ENCODE measurements at regions not wholly inside any gene's neighbourhood (a gene's known extent, or its start where the extent isn't known, plus 50 kb on each side); places are given as distances from the start of the nearest gene placed in this dataset.

DNA sequence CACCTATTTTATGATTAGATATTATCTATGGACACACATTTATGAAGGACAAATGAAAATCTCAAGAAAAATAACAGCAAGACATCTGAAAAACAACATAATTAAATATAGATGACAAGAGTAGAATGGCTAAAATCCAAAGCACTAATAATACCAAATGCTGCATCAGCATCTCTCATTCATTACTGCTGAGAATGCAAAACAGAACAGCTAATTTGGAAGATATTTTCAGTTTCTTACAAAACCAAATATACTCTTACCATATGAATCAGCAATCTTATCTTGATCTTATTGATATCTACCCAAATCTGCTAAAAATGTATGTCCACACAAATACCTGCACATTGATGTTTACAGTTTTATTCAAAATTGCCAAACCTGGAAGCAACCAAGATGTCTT lies 829.1 kb upstream of the MIR17HG start:
- intact Hi-C loops (cut with DNase I): no loop called here
- no peak for ATAC-seq
- DNase-seq: no peak
- H3K4me1 ChIP-seq: no peaks in the 10 kb centered on the region
- H3K27ac ChIP-seq: no peak overlapping the region
- H3K4me3 ChIP-seq: no peak overlapping the region
- H3K27me3 ChIP-seq (ENCODE audit: low read depth): no peaks in the 10 kb centered on the region
- no peak for TF ChIP-seq CTCF (IDR thresholded peaks at IDR 0.05)
- no peaks in the 10 kb centered on the region for H3K36me3 ChIP-seq
- peaks cover 3% of the 10 kb centered on the region for H3K9me3 ChIP-seq

DNA sequence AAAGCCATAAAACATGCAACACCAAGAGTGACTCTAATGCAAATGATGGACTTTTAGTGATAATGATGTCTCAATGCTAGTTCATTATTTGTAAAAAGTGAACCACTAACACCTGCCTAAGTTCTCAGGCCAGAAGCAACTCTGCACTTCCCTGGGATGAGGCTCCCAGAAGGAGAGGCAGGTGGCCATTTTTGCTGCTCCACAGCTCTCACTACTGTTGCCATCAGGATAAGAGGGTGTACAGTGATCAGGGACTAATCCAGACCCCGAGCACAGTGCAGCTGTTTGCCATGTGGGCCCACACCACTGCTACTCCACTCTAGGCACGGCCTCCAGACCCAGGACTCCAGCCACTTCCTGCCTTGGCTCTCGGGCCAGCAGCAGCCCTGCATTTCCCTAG lies 828.3 kb upstream of the MIR17HG start:
- no peak overlapping the region for H3K27ac ChIP-seq
- no peaks in the 10 kb centered on the region for H3K4me1 ChIP-seq
- ATAC-seq: no peak
- H3K4me3 ChIP-seq: no peak overlapping the region
- H3K27me3 ChIP-seq (ENCODE audit: low read depth): no peaks in the 10 kb centered on the region
- intact Hi-C loops (cut with DNase I): no loop called here
- TF ChIP-seq CTCF (IDR thresholded peaks at IDR 0.05): no peak
- no peaks in the 10 kb centered on the region for H3K36me3 ChIP-seq
- no peak for DNase-seq
- peaks cover 3% of the 10 kb centered on the region for H3K9me3 ChIP-seq

GRCh38 chr13:90526711-90527110 lies 820.8 kb upstream of the MIR17HG start:
- H3K9me3 ChIP-seq: peaks cover 3% of the 10 kb centered on the region
- no peaks in the 10 kb centered on the region for H3K36me3 ChIP-seq
- no peak for TF ChIP-seq CTCF (IDR thresholded peaks at IDR 0.05)
- no peak for ATAC-seq
- DNase-seq: no peak
- no peak overlapping the region for H3K4me3 ChIP-seq
- intact Hi-C loops (cut with DNase I): no loop called here
- no peak overlapping the region for H3K27ac ChIP-seq
- H3K4me1 ChIP-seq: no peaks in the 10 kb centered on the region
- no peaks in the 10 kb centered on the region for H3K27me3 ChIP-seq (ENCODE audit: low read depth)

- H3K4me3 ChIP-seq: no peak overlapping the region
- no peaks in the 10 kb centered on the region for H3K9me3 ChIP-seq
- intact Hi-C loops (cut with DNase I): no loop called here
- H3K36me3 ChIP-seq: no peaks in the 10 kb centered on the region
- H3K27ac ChIP-seq: no peak overlapping the region
- DNase-seq: no peak
- no peaks in the 10 kb centered on the region for H3K27me3 ChIP-seq (ENCODE audit: low read depth)
- no peaks in the 10 kb centered on the region for H3K4me1 ChIP-seq
- no peak for TF ChIP-seq CTCF (IDR thresholded peaks at IDR 0.05)
- ATAC-seq: no peak
These were observed 815.7 kb upstream of the MIR17HG start for GRCh38 chr13:90531744-90532143.

DNA sequence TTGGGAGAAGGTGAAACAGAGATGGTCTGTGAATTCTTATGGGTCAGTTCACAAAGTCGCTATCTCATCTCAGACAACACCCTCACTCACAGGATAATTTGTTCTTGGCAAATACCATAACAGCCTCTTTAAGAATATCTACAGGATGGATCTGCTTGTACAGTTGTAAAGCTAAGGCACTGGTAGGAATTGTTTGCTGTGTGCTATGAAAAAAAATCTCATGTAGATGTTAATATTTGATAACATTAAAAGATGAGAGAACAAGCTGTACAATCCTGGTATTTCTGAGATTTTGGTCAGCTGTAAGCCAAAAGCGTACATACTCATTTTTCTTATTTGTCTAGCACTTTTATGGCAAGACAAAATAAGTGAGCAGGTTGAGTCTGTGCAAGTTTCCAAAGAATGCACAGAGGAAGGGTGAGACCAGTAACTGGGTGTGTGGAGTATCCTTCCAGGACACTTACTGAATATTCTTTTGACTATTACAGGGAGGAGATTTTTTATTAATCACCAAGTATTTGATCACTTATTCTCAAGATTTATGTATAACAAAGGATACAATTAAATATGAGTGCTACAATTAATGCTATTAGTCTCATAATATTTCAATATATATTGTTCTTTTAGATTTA lies 814.5 kb upstream of the MIR17HG start:
- ATAC-seq: no peak
- Histone ChIP-seq H3K9me3 (no peaks in the 10 kb centered on the region), H3K36me3 (no peaks in the 10 kb centered on the region), H3K27ac (no peak overlapping the region), H3K4me3 (no peak overlapping the region), H3K27me3 (ENCODE audit: low read depth) (no peaks in the 10 kb centered on the region), H3K4me1 (no peaks in the 10 kb centered on the region)
- no peak for TF ChIP-seq CTCF (IDR thresholded peaks at IDR 0.05)
- no peak for DNase-seq
- intact Hi-C loops (cut with DNase I): no loop called here

GRCh38 chr13:90533866-90534265 lies 813.6 kb upstream of the MIR17HG start:
- no peak overlapping the region for H3K27ac ChIP-seq
- H3K4me3 ChIP-seq: no peak overlapping the region
- H3K9me3 ChIP-seq: no peaks in the 10 kb centered on the region
- no peaks in the 10 kb centered on the region for H3K36me3 ChIP-seq
- intact Hi-C loops (cut with DNase I): no loop called here
- TF ChIP-seq CTCF (IDR thresholded peaks at IDR 0.05): no peak
- DNase-seq (no peak), ATAC-seq (no peak)
- no peaks in the 10 kb centered on the region for H3K27me3 ChIP-seq (ENCODE audit: low read depth)
- H3K4me1 ChIP-seq: no peaks in the 10 kb centered on the region

All from lower lobe of right lung (tissue), 2 donors.